ENCODE measurements at regions not wholly inside any gene's neighbourhood (a gene's known extent, or its start where the extent isn't known, plus 50 kb on each side); places are given as distances from the start of the nearest gene placed in this dataset.
"Not testable (repeated sequence)": the region's sequence is repeated elsewhere in the genome, so short reads cannot be mapped to it uniquely, and the experiment has no call there.

GRCh38 chr7:34491899-34492298, 166.1 kb upstream of the NPSR1 start:
- DNase-seq = no peak

GRCh38 chr7:34493752-34494151, 164.3 kb upstream of the NPSR1 start:
- DNase-seq = no peak

GRCh38 chr7:34497153-34497777, 160.8 kb upstream of the NPSR1 start:
- no peak for DNase-seq

- DNase-seq = no peak
Measured at GRCh38 chr7:34501156-34501555, 156.9 kb upstream of the NPSR1 start.

GRCh38 chr7:34507191-34507590, 150.8 kb upstream of the NPSR1 start:
- DNase-seq = no peak

GRCh38 chr7:34523226-34523918, 134.6 kb upstream of the NPSR1 start:
- no peak for DNase-seq

- no peak for DNase-seq
Measured at GRCh38 chr7:34530259-34530658, 127.8 kb upstream of the NPSR1 start.

GRCh38 chr7:34539003-34539402, 119.0 kb upstream of the NPSR1 start:
- no peak for DNase-seq

GRCh38 chr7:34544621-34545020, 113.4 kb upstream of the NPSR1 start:
- no peak for DNase-seq

GRCh38 chr7:34550996-34551395, 107.0 kb upstream of the NPSR1 start:
- DNase-seq = no peak

- no peak for DNase-seq
Measured at GRCh38 chr7:34552502-34552901, 105.5 kb upstream of the NPSR1 start.

GRCh38 chr7:34558022-34558421, 100.0 kb upstream of the NPSR1 start:
- DNase-seq = no peak

GRCh38 chr7:34564091-34564490, 93.9 kb upstream of the NPSR1 start:
- no peak for DNase-seq

GRCh38 chr7:34567906-34568305, 90.1 kb upstream of the NPSR1 start:
- DNase-seq = no peak

GRCh38 chr7:34569975-34570699, 87.9 kb upstream of the NPSR1 start:
- DNase-seq = no peak

GRCh38 chr7:34575006-34575405, 83.0 kb upstream of the NPSR1 start:
- DNase-seq = no peak

- not testable (repeated sequence) for DNase-seq
Measured at GRCh38 chr7:34577934-34578333, 80.1 kb upstream of the NPSR1 start.

GRCh38 chr7:34581698-34582097, 76.3 kb upstream of the NPSR1 start:
- DNase-seq = not testable (repeated sequence)

GRCh38 chr7:34584526-34584925, 73.5 kb upstream of the NPSR1 start:
- no peak for DNase-seq

- no peak for DNase-seq
Measured at GRCh38 chr7:34596887-34597286, 61.1 kb upstream of the NPSR1 start.

- DNase-seq = no peak
Measured at GRCh38 chr7:34603711-34604444, 54.1 kb upstream of the NPSR1 start.
